Thymus (tissue), 11 donors: ENCODE measurements at regions not wholly inside any gene's neighbourhood (a gene's known extent, or its start where the extent isn't known, plus 50 kb on each side); places are given as distances from the start of the nearest gene placed in this dataset.
"Not testable (repeated sequence)": the region's sequence is repeated elsewhere in the genome, so short reads cannot be mapped to it uniquely, and the experiment has no call there.

ENCODE experiments used
- DNase-seq, 9 donors: peaks; one replicate each; pipeline ENCODE4 v3.0.0-alpha.2; 2013; ENCODE audit warnings: low spot score in 9 of 9, low read depth in 6 of 9, missing footprints in 1 of 9
- H3K27ac ChIP-seq, 2 donors: one replicate each; pipeline ENCODE4 v1.5.1; 2013; ENCODE audit warnings: control low read depth in 1 of 2, low read depth in 1 of 2, low read length in 1 of 2, mild to moderate bottlenecking in 1 of 2, moderate library complexity in 1 of 2
- H3K27me3 ChIP-seq, 2 donors: one replicate each; pipeline ENCODE4 v1.5.1; 2013; ENCODE audit warnings: low read length in 1 of 2; ENCODE audit not compliant: control insufficient read depth in 2 of 2, insufficient read depth in 1 of 2
- H3K36me3 ChIP-seq, 2 donors: one replicate each; pipeline ENCODE4 v1.5.1; 2013; ENCODE audit warnings: low read length in 1 of 2, mild to moderate bottlenecking in 1 of 2, moderate library complexity in 1 of 2; ENCODE audit not compliant: control insufficient read depth in 2 of 2, insufficient read depth in 2 of 2
- H3K4me1 ChIP-seq, 2 donors: one replicate each; pipeline ENCODE4 v1.5.1; 2013; ENCODE audit warnings: low read length in 2 of 2; ENCODE audit not compliant: control insufficient read depth in 2 of 2, insufficient read depth in 2 of 2
- H3K4me3 ChIP-seq, 2 donors: one replicate each; pipeline ENCODE4 v1.5.1; 2013; ENCODE audit warnings: low read length in 2 of 2, control low read depth in 1 of 2, mild to moderate bottlenecking in 1 of 2
- H3K9me3 ChIP-seq, 2 donors: one replicate each; pipeline ENCODE4 v1.5.1; 2013; ENCODE audit warnings: low read length in 1 of 2, mild to moderate bottlenecking in 1 of 2; ENCODE audit not compliant: control insufficient read depth in 2 of 2, insufficient read depth in 1 of 2
- WGBS: extraction: QIAGEN DNeasy Blood & Tissue Kit; methylation state at CpG from one replicate; pipeline ENCODE4 v1.1.7; 2013; 5-methylcytosine and 5-hydroxymethylcytosine counted together
- donor health status: healthy.

GRCh38 chr1:58849551-58849950 lies 65.7 kb upstream of the JUN start:
- H3K4me1 ChIP-seq = peaks cover 0 to 7% of the 10 kb centered on the region in 2 donors
- no peaks in the 10 kb centered on the region for H3K9me3 ChIP-seq
- no peaks in the 10 kb centered on the region for H3K27me3 ChIP-seq
- H3K27ac ChIP-seq = no peak overlapping the region
- H3K4me3 ChIP-seq = no peak overlapping the region
- H3K36me3 ChIP-seq = no peaks in the 10 kb centered on the region
- WGBS = over 99% methylated on average over 2 of the region's 2 CpGs
- DNase-seq = no peak

GRCh38 chr1:58850636-58851035 lies 66.8 kb upstream of the JUN start:
- no peak overlapping the region for H3K27ac ChIP-seq
- no peaks in the 10 kb centered on the region for H3K9me3 ChIP-seq
- H3K4me3 ChIP-seq = no peak overlapping the region
- H3K36me3 ChIP-seq = no peaks in the 10 kb centered on the region
- no peak for DNase-seq
- peaks cover 0 to 15% of the 10 kb centered on the region in 2 donors for H3K4me1 ChIP-seq
- H3K27me3 ChIP-seq = no peaks in the 10 kb centered on the region

GRCh38 chr1:58852731-58853485 lies 69.1 kb upstream of the JUN start:
- WGBS = 97% methylated on average over 10 of the region's 10 CpGs
- Histone ChIP-seq H3K27ac (no peak overlapping the region), H3K4me3 (no peak overlapping the region), H3K27me3 (no peaks in the 10 kb centered on the region), H3K36me3 (no peaks in the 10 kb centered on the region), H3K4me1 (peaks cover 0 to 20% of the 10 kb centered on the region in 2 donors), H3K9me3 (no peaks in the 10 kb centered on the region)
- DNase-seq = no peak

GRCh38 chr1:58854576-58854975 lies 70.7 kb upstream of the JUN start:
- no peaks in the 10 kb centered on the region for H3K9me3 ChIP-seq
- H3K36me3 ChIP-seq = no peaks in the 10 kb centered on the region
- no peaks in the 10 kb centered on the region for H3K27me3 ChIP-seq
- peak overlapping the region in 1 of 2 donors; percentile 3 for H3K27ac ChIP-seq
- H3K4me3 ChIP-seq = no peak overlapping the region
- peak in 7 of 9 donors; percentile 16 to 79 (median 45) for DNase-seq
- WGBS = 11% methylated on average over 2 of the region's 2 CpGs
- H3K4me1 ChIP-seq = peaks cover 3 to 32% of the 10 kb centered on the region in 2 donors

GRCh38 chr1:58855274-58856165 lies 71.7 kb upstream of the JUN start:
- H3K36me3 ChIP-seq = no peaks in the 10 kb centered on the region
- no peak overlapping the region for H3K4me3 ChIP-seq
- no peak overlapping the region for H3K27ac ChIP-seq
- DNase-seq = no peak
- H3K4me1 ChIP-seq = peaks cover 6 to 39% of the 10 kb centered on the region in 2 donors
- H3K9me3 ChIP-seq = no peaks in the 10 kb centered on the region
- no peaks in the 10 kb centered on the region for H3K27me3 ChIP-seq
- WGBS = 96% methylated on average over 10 of the region's 10 CpGs

- H3K36me3 ChIP-seq, H3K27ac ChIP-seq, H3K9me3 ChIP-seq, H3K4me3 ChIP-seq, DNase-seq, H3K27me3 ChIP-seq: not testable (repeated sequence)
- WGBS = 96% methylated on average over 1 of the region's 1 CpG
- peaks cover 6 to 39% of the 10 kb centered on the region in 2 donors for H3K4me1 ChIP-seq
Measured at GRCh38 chr1:58856281-58856680, 72.4 kb upstream of the JUN start.

GRCh38 chr1:58857680-58858673 lies 74.1 kb upstream of the JUN start:
- peaks cover 6 to 39% of the 10 kb centered on the region in 2 donors for H3K4me1 ChIP-seq
- 74% methylated on average over 3 of the region's 3 CpGs for WGBS
- H3K27ac ChIP-seq = peak overlapping the region; percentile 62 to 77
- no peaks in the 10 kb centered on the region for H3K9me3 ChIP-seq
- peak; percentile 32 to 83 (median 54) for DNase-seq
- H3K27me3 ChIP-seq = no peaks in the 10 kb centered on the region
- H3K4me3 ChIP-seq = no peak overlapping the region
- H3K36me3 ChIP-seq = no peaks in the 10 kb centered on the region

GRCh38 chr1:58859769-58860485 lies 76.1 kb upstream of the JUN start:
- Histone ChIP-seq H3K36me3 (no peaks in the 10 kb centered on the region), H3K4me3 (no peak overlapping the region), H3K27ac (peak overlapping the region in 1 of 2 donors; percentile 11), H3K27me3 (no peaks in the 10 kb centered on the region), H3K9me3 (no peaks in the 10 kb centered on the region), H3K4me1 (peaks cover 6 to 29% of the 10 kb centered on the region in 2 donors)
- WGBS = 97% methylated on average over 3 of the region's 3 CpGs
- no peak for DNase-seq
